Omental fat pad (tissue), 3 donors: ENCODE measurements at regions not wholly inside any gene's neighbourhood (a gene's known extent, or its start where the extent isn't known, plus 50 kb on each side); places are given as distances from the start of the nearest gene placed in this dataset.

Experiments
- ATAC-seq: fragments of 150-250 bp; one replicate; pipeline ENCODE4 v1.9.1; 2016; ENCODE audit warnings: mild to moderate bottlenecking, moderate library complexity; ENCODE audit not compliant: low FRiP score
- DNase-seq: peaks from one replicate; pipeline ENCODE4 v3.0.0-alpha.2; 2019; ENCODE audit warnings: low spot score
- TF ChIP-seq, protein P1 (sequence below), 3 donors: fragments of 450-650 bp; IDR thresholded peaks; one replicate each; pipeline ENCODE4 v1.5.1; 2016 to 2017; ENCODE audit warnings: antibody characterized with exemption in 3 of 3, mild to moderate bottlenecking in 3 of 3, moderate library complexity in 2 of 3

DNA sequence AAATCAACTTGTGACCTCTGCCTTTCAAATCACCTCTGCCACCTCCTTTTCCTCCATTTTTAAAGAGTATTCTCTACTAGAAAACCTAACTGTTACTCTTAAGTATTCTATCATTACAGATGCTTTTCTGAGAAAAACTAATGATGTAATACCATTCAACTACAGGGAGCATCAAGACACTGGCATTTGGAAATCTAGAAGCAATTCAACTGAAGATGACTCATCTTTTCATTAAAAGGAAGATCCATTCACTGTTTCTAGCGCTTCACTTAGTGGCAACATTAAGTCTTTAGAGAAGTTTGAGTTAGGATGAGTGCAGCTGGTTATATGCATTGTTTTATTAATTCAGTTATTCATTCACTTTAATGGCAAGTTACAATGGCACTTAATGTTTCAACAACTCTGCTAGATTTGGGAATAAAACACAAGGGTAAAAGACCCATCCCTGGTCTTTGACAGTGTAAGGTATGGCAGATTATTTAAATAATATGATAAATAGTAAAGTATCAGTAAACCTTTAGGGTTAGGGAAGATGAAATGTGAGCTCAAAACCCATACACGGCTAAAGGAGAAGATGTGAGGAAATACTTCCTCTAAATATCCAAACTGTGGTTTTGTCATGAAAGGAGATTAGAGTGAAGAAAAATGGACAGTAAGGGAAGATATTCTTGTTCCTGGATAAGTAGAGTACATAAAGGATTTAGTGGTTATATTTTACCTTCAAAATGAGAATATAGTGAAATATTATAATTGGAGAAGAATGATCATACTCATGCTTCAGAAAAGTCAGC lies 61.7 kb downstream of the KCNJ2 start:
- DNase-seq (no peak), ATAC-seq (no peak)
- TF ChIP-seq, protein P1, sequence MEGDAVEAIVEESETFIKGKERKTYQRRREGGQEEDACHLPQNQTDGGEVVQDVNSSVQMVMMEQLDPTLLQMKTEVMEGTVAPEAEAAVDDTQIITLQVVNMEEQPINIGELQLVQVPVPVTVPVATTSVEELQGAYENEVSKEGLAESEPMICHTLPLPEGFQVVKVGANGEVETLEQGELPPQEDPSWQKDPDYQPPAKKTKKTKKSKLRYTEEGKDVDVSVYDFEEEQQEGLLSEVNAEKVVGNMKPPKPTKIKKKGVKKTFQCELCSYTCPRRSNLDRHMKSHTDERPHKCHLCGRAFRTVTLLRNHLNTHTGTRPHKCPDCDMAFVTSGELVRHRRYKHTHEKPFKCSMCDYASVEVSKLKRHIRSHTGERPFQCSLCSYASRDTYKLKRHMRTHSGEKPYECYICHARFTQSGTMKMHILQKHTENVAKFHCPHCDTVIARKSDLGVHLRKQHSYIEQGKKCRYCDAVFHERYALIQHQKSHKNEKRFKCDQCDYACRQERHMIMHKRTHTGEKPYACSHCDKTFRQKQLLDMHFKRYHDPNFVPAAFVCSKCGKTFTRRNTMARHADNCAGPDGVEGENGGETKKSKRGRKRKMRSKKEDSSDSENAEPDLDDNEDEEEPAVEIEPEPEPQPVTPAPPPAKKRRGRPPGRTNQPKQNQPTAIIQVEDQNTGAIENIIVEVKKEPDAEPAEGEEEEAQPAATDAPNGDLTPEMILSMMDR (IDR thresholded peaks at IDR 0.05): no peak

DNA sequence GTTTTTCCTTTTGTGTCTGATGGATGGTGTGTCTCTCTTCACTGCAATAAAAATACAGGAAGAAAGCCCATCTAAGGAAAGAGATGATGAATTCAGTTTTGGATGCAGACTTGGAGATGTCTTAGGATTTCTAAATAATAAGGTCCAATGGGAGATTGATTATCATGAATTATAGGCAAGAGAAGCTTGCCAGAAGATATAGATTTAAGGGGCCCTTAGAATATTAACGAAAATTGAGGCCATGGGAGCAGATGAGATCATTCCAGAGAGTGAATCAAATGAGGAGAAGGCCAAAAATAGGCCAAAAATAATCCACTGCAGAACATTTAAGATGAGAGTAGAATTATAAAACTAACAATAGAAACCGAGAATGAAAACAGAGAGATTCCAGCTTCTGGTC lies 63.1 kb downstream of the KCNJ2 start:
- TF ChIP-seq, protein P1 (IDR thresholded peaks at IDR 0.05): no peak
- ATAC-seq: no peak
- no peak for DNase-seq

DNA sequence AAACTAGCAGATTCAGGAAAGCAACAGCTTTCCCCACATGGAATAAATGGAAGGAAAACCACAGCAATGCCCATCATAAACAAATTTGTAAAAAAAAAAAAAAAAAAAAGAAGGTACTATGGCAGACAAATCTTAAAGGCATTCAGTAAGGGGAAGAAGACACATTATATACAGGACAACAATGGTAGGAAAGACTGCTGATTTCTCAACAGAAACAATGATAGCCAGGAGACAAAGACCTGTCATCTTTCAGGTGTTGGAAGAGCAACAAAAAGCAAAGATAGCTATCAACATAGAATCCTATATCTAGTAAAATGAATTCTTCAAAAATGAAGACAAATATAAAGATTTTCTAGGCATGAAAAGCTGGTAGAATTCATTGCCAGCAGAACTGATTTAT lies 65.9 kb downstream of the KCNJ2 start:
- DNase-seq (no peak), ATAC-seq (no peak)
- TF ChIP-seq, protein P1 (IDR thresholded peaks at IDR 0.05): no peak

DNA sequence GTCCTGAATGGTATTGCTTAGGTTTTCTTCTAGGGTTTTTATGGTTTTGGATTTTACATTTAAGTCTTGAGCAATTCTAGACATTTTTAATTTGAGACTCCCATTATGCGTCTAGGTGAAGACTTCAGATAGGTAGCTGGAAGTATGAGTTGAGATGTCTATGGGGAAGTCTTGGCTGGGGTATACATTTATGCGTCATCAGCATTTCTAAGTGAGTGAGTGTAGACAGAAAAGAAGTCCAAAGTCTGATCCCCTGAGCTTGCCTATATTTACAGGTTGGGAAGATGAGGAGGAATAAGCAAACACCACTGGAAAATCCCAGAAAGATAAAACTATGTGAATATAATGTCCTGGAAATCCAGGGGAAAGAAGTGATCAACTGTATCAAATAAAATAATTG lies 68.9 kb downstream of the KCNJ2 start:
- ATAC-seq (no peak), DNase-seq (no peak)
- TF ChIP-seq, protein P1 (IDR thresholded peaks at IDR 0.05): no peak

DNA sequence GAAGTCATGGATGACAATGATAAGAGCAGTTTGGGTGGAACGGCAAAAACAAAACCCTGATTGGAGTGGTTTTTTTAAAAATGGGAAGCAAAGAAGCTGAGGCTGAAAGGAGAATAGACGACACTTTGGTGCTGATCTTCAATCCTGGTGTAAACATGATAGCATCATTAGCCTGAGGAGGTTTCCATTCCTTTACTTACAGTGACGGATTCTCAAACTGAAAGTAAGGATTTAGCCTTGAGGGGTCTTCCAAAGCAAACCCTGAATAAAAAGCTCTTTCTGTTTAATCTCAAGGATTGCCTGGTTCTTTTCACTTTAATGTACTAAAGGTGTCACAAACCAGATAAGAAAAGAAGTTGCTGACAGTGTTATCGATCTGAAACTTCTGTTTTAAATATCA lies 69.3 kb downstream of the KCNJ2 start:
- no peak for DNase-seq
- TF ChIP-seq, protein P1 (IDR thresholded peaks at IDR 0.05): no peak
- ATAC-seq: no peak

DNA sequence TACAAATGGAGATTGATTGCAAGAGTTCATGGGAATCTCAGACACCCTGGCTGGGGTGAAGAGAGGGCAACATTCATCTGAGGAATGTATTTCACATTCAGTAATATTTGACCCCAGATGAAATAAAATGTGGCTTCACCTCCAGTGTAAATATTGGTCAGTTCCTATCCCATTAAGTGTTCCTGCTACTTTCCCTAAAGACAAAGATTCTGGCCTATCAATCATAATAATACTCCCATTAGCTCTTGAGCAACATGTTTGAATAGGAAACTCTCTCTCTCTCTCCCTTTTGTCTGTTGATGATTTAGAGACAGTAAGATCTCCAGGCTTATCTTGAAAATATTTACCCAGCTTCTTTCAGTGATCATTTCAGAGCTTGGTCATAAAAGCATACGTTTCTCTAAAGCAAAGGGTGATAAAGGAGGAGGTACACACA lies 70.1 kb downstream of the KCNJ2 start:
- no peak for ATAC-seq
- no peak for DNase-seq
- TF ChIP-seq, protein P1 (IDR thresholded peaks at IDR 0.05): no peak

DNA sequence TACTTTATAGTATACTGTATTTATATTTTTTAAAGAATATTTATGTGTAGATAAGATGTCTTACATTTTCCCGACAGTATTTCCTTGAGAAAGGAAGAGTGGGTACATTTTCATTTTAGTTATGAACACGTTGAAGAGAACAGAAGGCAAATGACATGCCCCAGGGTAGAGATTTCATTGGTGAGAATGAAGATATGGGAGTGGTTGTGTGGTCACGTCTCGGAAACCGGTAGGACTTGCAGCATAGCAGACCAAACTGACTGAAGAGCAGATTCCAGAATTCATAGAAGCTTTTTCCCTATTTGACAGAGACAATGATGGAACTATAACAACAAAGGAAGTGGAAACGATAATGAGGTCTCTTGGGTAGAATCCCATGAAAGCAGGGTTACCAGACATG lies 71.7 kb downstream of the KCNJ2 start:
- DNase-seq: no peak
- ATAC-seq: no peak
- TF ChIP-seq, protein P1 (IDR thresholded peaks at IDR 0.05): no peak
